ENCODE measurements at regions not wholly inside any gene's neighbourhood (a gene's known extent, or its start where the extent isn't known, plus 50 kb on each side); places are given as distances from the start of the nearest gene placed in this dataset.

GRCh38 chr7:41098846-41099245 is 604.0 kb downstream of the INHBA start:
- TF ChIP-seq, protein P1, sequence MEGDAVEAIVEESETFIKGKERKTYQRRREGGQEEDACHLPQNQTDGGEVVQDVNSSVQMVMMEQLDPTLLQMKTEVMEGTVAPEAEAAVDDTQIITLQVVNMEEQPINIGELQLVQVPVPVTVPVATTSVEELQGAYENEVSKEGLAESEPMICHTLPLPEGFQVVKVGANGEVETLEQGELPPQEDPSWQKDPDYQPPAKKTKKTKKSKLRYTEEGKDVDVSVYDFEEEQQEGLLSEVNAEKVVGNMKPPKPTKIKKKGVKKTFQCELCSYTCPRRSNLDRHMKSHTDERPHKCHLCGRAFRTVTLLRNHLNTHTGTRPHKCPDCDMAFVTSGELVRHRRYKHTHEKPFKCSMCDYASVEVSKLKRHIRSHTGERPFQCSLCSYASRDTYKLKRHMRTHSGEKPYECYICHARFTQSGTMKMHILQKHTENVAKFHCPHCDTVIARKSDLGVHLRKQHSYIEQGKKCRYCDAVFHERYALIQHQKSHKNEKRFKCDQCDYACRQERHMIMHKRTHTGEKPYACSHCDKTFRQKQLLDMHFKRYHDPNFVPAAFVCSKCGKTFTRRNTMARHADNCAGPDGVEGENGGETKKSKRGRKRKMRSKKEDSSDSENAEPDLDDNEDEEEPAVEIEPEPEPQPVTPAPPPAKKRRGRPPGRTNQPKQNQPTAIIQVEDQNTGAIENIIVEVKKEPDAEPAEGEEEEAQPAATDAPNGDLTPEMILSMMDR (IDR thresholded peaks at IDR 0.05), result no peak
- no peak for TF ChIP-seq POLR2A (IDR thresholded peaks at IDR 0.05)
